ENCODE measurements at regions not wholly inside any gene's neighbourhood (a gene's known extent, or its start where the extent isn't known, plus 50 kb on each side); places are given as distances from the start of the nearest gene placed in this dataset.

DNA sequence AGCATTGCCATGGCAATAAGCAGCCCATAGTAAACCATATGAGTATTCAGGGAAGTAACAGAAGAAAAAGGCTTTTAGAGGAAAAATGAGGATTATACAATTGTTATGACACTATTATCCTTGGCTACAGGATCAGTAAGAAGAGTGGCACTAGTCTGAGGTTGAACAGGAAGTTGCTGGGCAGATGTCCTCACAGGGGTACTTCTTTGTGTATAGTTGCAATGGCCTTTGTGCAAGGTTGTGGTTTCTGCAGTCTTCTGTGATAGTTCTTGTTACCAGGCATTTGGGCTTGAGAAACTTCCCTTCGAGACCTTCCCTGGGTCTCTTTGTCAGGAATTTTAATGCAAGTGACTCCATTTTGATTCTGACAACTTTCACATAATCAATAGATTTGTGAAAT, 100.6 kb upstream of the ATP11B start:
- no peak for TF ChIP-seq TAF1 (IDR thresholded peaks at IDR 0.05; ENCODE audit: low read depth, low read length)
- no peak for TF ChIP-seq POLR2AphosphoS5 (IDR thresholded peaks at IDR 0.05; ENCODE audit: low read depth, low read length)
- TF ChIP-seq POLR2A (IDR thresholded peaks at IDR 0.05; ENCODE audit: low read depth, low read length): no peak
